ENCODE measurements at regions not wholly inside any gene's neighbourhood (a gene's known extent, or its start where the extent isn't known, plus 50 kb on each side); places are given as distances from the start of the nearest gene placed in this dataset.

GRCh38 chr2:125707611-125708010, 948.3 kb upstream of the GYPC start:
- Histone ChIP-seq H3K4me3 (ENCODE audit: low read length) (no peak overlapping the region), H3K4me1 (ENCODE audit: low read length) (no peaks in the 10 kb centered on the region), H3K27me3 (ENCODE audit: low read depth, low read length) (no peaks in the 10 kb centered on the region), H3K9ac (ENCODE audit: low read length) (no peak overlapping the region), H2AFZ (ENCODE audit: low read depth, low read length) (no peak overlapping the region), H3K9me3 (ENCODE audit: insufficient read depth, low read length) (no peaks in the 10 kb centered on the region), H3K79me2 (ENCODE audit: low read length) (no peaks in the 10 kb centered on the region), H3K27ac (ENCODE audit: low read length) (no peak overlapping the region), H4K20me1 (ENCODE audit: insufficient read depth, low read length) (no peaks in the 10 kb centered on the region), H3K36me3 (replicated peaks; ENCODE audit: low read depth, low read length) (no peaks in the 10 kb centered on the region), H3K4me2 (ENCODE audit: low read length) (no peak overlapping the region)
- TF ChIP-seq CTCF (IDR thresholded peaks at IDR 0.05; ENCODE audit: low read depth, low read length), result no peak
- TF ChIP-seq EZH2phosphoT487 (IDR thresholded peaks at IDR 0.05; ENCODE audit: low read depth), result no peak

GRCh38 chr2:125710561-125710960, 945.4 kb upstream of the GYPC start:
- no peaks in the 10 kb centered on the region for H3K79me2 ChIP-seq (ENCODE audit: low read length)
- no peak overlapping the region for H3K27ac ChIP-seq (ENCODE audit: low read length)
- H3K4me3 ChIP-seq (ENCODE audit: low read length), result no peak overlapping the region
- no peak overlapping the region for H2AFZ ChIP-seq (ENCODE audit: low read depth, low read length)
- no peaks in the 10 kb centered on the region for H4K20me1 ChIP-seq (ENCODE audit: insufficient read depth, low read length)
- H3K9me3 ChIP-seq (ENCODE audit: insufficient read depth, low read length), result no peaks in the 10 kb centered on the region
- H3K9ac ChIP-seq (ENCODE audit: low read length), result no peak overlapping the region
- TF ChIP-seq EZH2phosphoT487 (IDR thresholded peaks at IDR 0.05; ENCODE audit: low read depth) (no peak), CTCF (IDR thresholded peaks at IDR 0.05; ENCODE audit: low read depth, low read length) (no peak)
- H3K4me1 ChIP-seq (ENCODE audit: low read length), result no peaks in the 10 kb centered on the region
- no peaks in the 10 kb centered on the region for H3K36me3 ChIP-seq (replicated peaks; ENCODE audit: low read depth, low read length)
- H3K4me2 ChIP-seq (ENCODE audit: low read length), result no peak overlapping the region
- no peaks in the 10 kb centered on the region for H3K27me3 ChIP-seq (ENCODE audit: low read depth, low read length)

DNA sequence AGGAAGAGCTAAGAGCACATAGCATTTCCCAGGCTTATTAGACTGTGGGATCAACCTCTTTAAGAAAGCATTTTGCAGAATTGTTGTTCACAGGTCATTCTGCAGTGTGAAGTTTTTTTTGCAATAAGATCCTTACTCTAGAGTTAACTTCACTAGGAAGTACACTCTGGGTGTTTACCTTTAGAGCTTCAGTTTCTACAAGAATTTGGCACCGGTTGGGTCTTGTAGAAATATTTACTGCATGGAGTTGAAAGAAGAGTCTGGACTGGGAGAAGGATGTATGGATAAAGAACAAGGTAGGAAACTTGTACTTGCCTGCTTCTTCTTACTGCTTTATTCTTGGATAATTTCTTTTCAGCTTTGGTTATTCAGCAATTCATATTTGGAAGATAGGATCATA, 944.9 kb upstream of the GYPC start:
- no peak overlapping the region for H3K9ac ChIP-seq (ENCODE audit: low read length)
- no peaks in the 10 kb centered on the region for H3K36me3 ChIP-seq (replicated peaks; ENCODE audit: low read depth, low read length)
- H3K9me3 ChIP-seq (ENCODE audit: insufficient read depth, low read length), result no peaks in the 10 kb centered on the region
- H3K4me1 ChIP-seq (ENCODE audit: low read length), result no peaks in the 10 kb centered on the region
- H2AFZ ChIP-seq (ENCODE audit: low read depth, low read length), result no peak overlapping the region
- no peak for TF ChIP-seq CTCF (IDR thresholded peaks at IDR 0.05; ENCODE audit: low read depth, low read length)
- no peak for TF ChIP-seq EZH2phosphoT487 (IDR thresholded peaks at IDR 0.05; ENCODE audit: low read depth)
- no peak overlapping the region for H3K27ac ChIP-seq (ENCODE audit: low read length)
- no peaks in the 10 kb centered on the region for H4K20me1 ChIP-seq (ENCODE audit: insufficient read depth, low read length)
- H3K27me3 ChIP-seq (ENCODE audit: low read depth, low read length), result no peaks in the 10 kb centered on the region
- no peaks in the 10 kb centered on the region for H3K79me2 ChIP-seq (ENCODE audit: low read length)
- no peak overlapping the region for H3K4me2 ChIP-seq (ENCODE audit: low read length)
- no peak overlapping the region for H3K4me3 ChIP-seq (ENCODE audit: low read length)

GRCh38 chr2:125713533-125713932, 942.4 kb upstream of the GYPC start:
- Histone ChIP-seq H3K79me2 (ENCODE audit: low read length) (no peaks in the 10 kb centered on the region), H2AFZ (ENCODE audit: low read depth, low read length) (no peak overlapping the region), H3K4me1 (ENCODE audit: low read length) (no peaks in the 10 kb centered on the region), H3K4me3 (ENCODE audit: low read length) (no peak overlapping the region), H3K27ac (ENCODE audit: low read length) (no peak overlapping the region), H4K20me1 (ENCODE audit: insufficient read depth, low read length) (no peaks in the 10 kb centered on the region), H3K4me2 (ENCODE audit: low read length) (no peak overlapping the region), H3K27me3 (ENCODE audit: low read depth, low read length) (no peaks in the 10 kb centered on the region), H3K36me3 (replicated peaks; ENCODE audit: low read depth, low read length) (no peaks in the 10 kb centered on the region), H3K9ac (ENCODE audit: low read length) (no peak overlapping the region), H3K9me3 (ENCODE audit: insufficient read depth, low read length) (no peaks in the 10 kb centered on the region)
- TF ChIP-seq EZH2phosphoT487 (IDR thresholded peaks at IDR 0.05; ENCODE audit: low read depth) (no peak), CTCF (IDR thresholded peaks at IDR 0.05; ENCODE audit: low read depth, low read length) (no peak)
